Loucy (cell line): ENCODE measurements at regions not wholly inside any gene's neighbourhood (a gene's known extent, or its start where the extent isn't known, plus 50 kb on each side); places are given as distances from the start of the nearest gene placed in this dataset.

Source experiments
- H2AFZ ChIP-seq: fragments of 200-600 bp; sonication (generic); 2 replicates; pipeline ENCODE4 v1.6.0; 2016; ENCODE audit warnings: antibody characterized with exemption, mild to moderate bottlenecking, low read length, moderate library complexity
- H3F3A ChIP-seq: fragments of 200-600 bp; 2 replicates; pipeline ENCODE4 v1.6.0; 2016; ENCODE audit warnings: antibody characterized with exemption, low read depth, mild to moderate bottlenecking
- H3K27me3 ChIP-seq: fragments of 200-600 bp; sonication (generic); 2 replicates; pipeline ENCODE4 v1.6.1; 2014; ENCODE audit warnings: low read length, mild to moderate bottlenecking; ENCODE audit not compliant: insufficient read depth, poor library complexity, severe bottlenecking
- H3K36me3 ChIP-seq: fragments of 200-600 bp; sonication (generic); 2 replicates; pipeline ENCODE4 v1.6.1; 2016; ENCODE audit warnings: low read length; ENCODE audit not compliant: insufficient read depth
- H3K4me1 ChIP-seq: fragments of 200-600 bp; sonication (generic); 2 replicates; pipeline ENCODE4 v1.5.1; 2014; ENCODE audit warnings: low read length, mild to moderate bottlenecking; ENCODE audit not compliant: insufficient read depth, poor library complexity, severe bottlenecking
- H3K4me2 ChIP-seq: fragments of 200-600 bp; sonication (generic); 2 replicates; pipeline ENCODE4 v1.6.0; 2014; ENCODE audit warnings: antibody characterized with exemption, low read length, low read depth, mild to moderate bottlenecking; ENCODE audit not compliant: poor library complexity, severe bottlenecking
- H3K4me3 ChIP-seq: fragments of 200-600 bp; sonication (generic); 2 replicates; pipeline ENCODE4 v1.5.1; 2014; ENCODE audit warnings: low read length, mild to moderate bottlenecking, mixed read lengths; ENCODE audit not compliant: poor library complexity, severe bottlenecking
- H3K79me2 ChIP-seq: fragments of 200-600 bp; sonication (generic); 2 replicates; pipeline ENCODE4 v1.6.1; 2014; ENCODE audit warnings: low read length; ENCODE audit not compliant: insufficient read depth
- H3K9ac ChIP-seq: fragments of 200-600 bp; sonication (generic); 2 replicates; pipeline ENCODE4 v1.6.0; 2014; ENCODE audit warnings: mild to moderate bottlenecking, low read depth, low read length, moderate library complexity; ENCODE audit not compliant: poor library complexity, severe bottlenecking
- H3K9me2 ChIP-seq: fragments of 200-600 bp; sonication (generic); replicated peaks from 2 replicates; pipeline ENCODE4 v1.6.1; 2016; ENCODE audit warnings: low read depth, low read length, mixed read lengths
- H3K9me3 ChIP-seq: fragments of 200-600 bp; sonication (generic); 2 replicates; pipeline ENCODE4 v1.6.1; 2014; ENCODE audit warnings: mild to moderate bottlenecking, antibody characterized with exemption, low read length, low read depth; ENCODE audit not compliant: insufficient read depth
- H4K20me1 ChIP-seq: fragments of 200-600 bp; sonication (generic); 2 replicates; pipeline ENCODE4 v1.6.0; 2014; ENCODE audit warnings: antibody characterized with exemption, low read length, mild to moderate bottlenecking; ENCODE audit not compliant: insufficient read depth, poor library complexity, severe bottlenecking
- EZH2phosphoT487 ChIP-seq: fragments of 200-600 bp; IDR thresholded peaks from 2 replicates; pipeline ENCODE4 v1.6.1; 2018; ENCODE audit warnings: antibody characterized with exemption, mild to moderate bottlenecking, moderate library complexity, borderline replicate concordance
- TF ChIP-seq, protein P1 (sequence below): fragments of 200-600 bp; sonication (generic); conservative IDR thresholded peaks from 2 replicates; pipeline ENCODE4 v1.5.1; 2014; ENCODE audit warnings: mild to moderate bottlenecking, antibody characterized with exemption, low read length

DNA sequence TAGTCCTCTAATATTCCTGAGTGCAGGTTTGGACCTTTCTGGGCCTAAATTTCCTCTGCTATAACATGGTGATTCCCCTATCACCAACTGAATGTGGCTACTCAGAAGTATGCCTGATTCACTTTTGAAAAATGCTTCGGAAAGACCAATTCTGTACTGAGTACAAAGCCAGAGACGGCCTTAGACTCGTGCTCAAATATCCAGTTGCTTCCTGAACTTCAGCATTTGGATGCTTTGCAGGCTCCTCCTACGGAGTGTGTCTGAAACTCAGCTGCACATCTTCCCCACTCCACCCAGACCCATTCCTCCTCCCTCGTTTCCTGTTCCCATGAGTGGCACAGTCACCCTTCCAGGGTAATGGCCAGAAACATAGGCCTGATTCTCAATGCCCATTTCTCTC lies 98.4 kb upstream of the GADD45A start:
- H3K79me2 ChIP-seq = no peaks in the 10 kb centered on the region
- no peak overlapping the region for H3K9ac ChIP-seq
- no peaks in the 10 kb centered on the region for H3K36me3 ChIP-seq
- TF ChIP-seq, protein P1, sequence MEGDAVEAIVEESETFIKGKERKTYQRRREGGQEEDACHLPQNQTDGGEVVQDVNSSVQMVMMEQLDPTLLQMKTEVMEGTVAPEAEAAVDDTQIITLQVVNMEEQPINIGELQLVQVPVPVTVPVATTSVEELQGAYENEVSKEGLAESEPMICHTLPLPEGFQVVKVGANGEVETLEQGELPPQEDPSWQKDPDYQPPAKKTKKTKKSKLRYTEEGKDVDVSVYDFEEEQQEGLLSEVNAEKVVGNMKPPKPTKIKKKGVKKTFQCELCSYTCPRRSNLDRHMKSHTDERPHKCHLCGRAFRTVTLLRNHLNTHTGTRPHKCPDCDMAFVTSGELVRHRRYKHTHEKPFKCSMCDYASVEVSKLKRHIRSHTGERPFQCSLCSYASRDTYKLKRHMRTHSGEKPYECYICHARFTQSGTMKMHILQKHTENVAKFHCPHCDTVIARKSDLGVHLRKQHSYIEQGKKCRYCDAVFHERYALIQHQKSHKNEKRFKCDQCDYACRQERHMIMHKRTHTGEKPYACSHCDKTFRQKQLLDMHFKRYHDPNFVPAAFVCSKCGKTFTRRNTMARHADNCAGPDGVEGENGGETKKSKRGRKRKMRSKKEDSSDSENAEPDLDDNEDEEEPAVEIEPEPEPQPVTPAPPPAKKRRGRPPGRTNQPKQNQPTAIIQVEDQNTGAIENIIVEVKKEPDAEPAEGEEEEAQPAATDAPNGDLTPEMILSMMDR = no peak
- no peak for TF ChIP-seq EZH2phosphoT487
- no peaks in the 10 kb centered on the region for H3K27me3 ChIP-seq
- H3K9me3 ChIP-seq = no peaks in the 10 kb centered on the region
- H3F3A ChIP-seq = no peaks in the 10 kb centered on the region
- H2AFZ ChIP-seq = no peak overlapping the region
- no peaks in the 10 kb centered on the region for H4K20me1 ChIP-seq
- no peaks in the 10 kb centered on the region for H3K4me1 ChIP-seq
- H3K9me2 ChIP-seq = no peaks in the 10 kb centered on the region
- no peak overlapping the region for H3K4me2 ChIP-seq
- no peak overlapping the region for H3K4me3 ChIP-seq

DNA sequence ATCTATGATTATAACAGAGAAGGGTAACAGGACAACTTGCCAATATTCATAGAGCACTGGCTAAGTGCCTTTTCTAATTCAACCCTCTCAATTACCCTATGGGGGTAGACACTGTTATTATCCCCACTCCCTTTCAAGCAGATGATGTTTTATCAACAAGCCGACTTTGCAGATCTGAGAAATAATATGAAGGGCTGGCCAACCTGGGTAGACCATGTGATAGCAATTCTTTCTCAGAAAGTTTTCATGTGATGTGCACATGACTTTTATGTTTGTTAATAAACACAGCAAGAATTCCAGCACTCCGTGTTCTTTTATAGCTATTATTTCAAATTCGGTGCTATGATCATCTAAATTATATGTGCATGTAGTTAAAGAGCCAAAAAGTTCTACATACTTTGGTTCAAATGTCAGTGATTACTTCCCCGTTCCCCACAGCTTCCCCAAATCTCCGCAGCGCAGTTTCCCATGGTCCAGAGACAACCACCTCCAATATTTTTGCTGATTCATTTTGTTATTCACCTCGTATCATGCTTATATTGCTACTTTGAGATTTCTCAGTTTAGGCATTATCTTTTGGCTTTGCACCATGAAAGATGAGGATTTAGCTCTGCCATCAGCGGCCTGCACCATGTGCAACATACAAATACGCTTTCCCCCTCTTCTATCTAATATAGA lies 96.7 kb upstream of the GADD45A start:
- no peaks in the 10 kb centered on the region for H4K20me1 ChIP-seq
- no peaks in the 10 kb centered on the region for H3F3A ChIP-seq
- no peak overlapping the region for H3K4me2 ChIP-seq
- H2AFZ ChIP-seq = no peak overlapping the region
- H3K4me3 ChIP-seq = no peak overlapping the region
- H3K9me2 ChIP-seq = no peaks in the 10 kb centered on the region
- H3K27me3 ChIP-seq = no peaks in the 10 kb centered on the region
- TF ChIP-seq, protein P1 = no peak
- TF ChIP-seq EZH2phosphoT487 = no peak
- H3K9me3 ChIP-seq = no peaks in the 10 kb centered on the region
- no peaks in the 10 kb centered on the region for H3K79me2 ChIP-seq
- H3K36me3 ChIP-seq = no peaks in the 10 kb centered on the region
- no peak overlapping the region for H3K9ac ChIP-seq
- H3K4me1 ChIP-seq = no peaks in the 10 kb centered on the region

DNA sequence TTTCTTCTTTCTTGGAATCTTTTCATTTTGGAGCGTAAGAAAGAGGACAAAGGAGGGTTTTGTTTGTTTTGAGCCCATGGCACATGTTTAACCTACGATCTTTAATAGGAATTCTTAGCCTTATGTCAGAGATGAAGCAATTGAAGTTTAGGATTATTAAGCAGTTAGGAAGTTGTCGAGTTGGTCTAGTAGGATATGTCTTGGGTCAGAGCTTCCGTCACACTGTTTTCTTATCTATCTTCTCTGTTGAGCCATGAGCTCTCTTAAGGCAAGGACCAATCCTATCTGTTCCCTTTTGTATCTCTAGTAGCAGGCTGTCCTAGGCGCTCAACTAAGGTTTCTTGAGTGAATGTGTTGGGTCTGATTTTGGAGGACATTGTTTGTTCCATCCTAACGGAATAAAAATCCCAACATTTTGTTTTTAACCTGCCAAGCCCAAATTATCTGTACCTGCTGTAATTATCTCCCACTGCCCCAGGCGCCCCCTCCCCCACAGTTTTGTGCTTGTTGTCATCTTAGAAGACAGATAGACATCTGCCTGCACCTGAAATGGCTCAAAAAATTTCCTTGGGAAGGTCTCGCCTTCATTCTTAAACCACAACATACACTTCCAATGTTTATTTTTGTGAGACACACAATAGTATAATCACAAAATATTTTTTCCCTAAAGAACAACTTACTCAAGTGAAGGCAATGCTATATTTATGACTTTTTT lies 95.3 kb upstream of the GADD45A start:
- no peak overlapping the region for H3K9ac ChIP-seq
- no peaks in the 10 kb centered on the region for H3K36me3 ChIP-seq
- H2AFZ ChIP-seq = no peak overlapping the region
- H3K4me3 ChIP-seq = no peak overlapping the region
- H3K4me2 ChIP-seq = no peak overlapping the region
- H3K9me3 ChIP-seq = no peaks in the 10 kb centered on the region
- no peaks in the 10 kb centered on the region for H3K9me2 ChIP-seq
- H4K20me1 ChIP-seq = no peaks in the 10 kb centered on the region
- H3K4me1 ChIP-seq = no peaks in the 10 kb centered on the region
- H3K27me3 ChIP-seq = no peaks in the 10 kb centered on the region
- TF ChIP-seq, protein P1 = no peak
- no peak for TF ChIP-seq EZH2phosphoT487
- no peaks in the 10 kb centered on the region for H3K79me2 ChIP-seq
- H3F3A ChIP-seq = no peaks in the 10 kb centered on the region
